RKO (cell line): ENCODE measurements at regions not wholly inside any gene's neighbourhood (a gene's known extent, or its start where the extent isn't known, plus 50 kb on each side); places are given as distances from the start of the nearest gene placed in this dataset.
"Not testable (repeated sequence)": the region's sequence is repeated elsewhere in the genome, so short reads cannot be mapped to it uniquely, and the experiment has no call there.

Experiments used
- DNase-seq: peaks from one replicate; pipeline ENCODE4 v3.0.0-alpha.2; 2016; ENCODE audit warnings: low spot score

GRCh38 chr6:22749696-22750095 lies 180.3 kb downstream of the HDGFL1 start:
- no peak for DNase-seq

GRCh38 chr6:22751223-22751622 lies 181.9 kb downstream of the HDGFL1 start:
- no peak for DNase-seq

- no peak for DNase-seq
These were observed 183.2 kb downstream of the HDGFL1 start for GRCh38 chr6:22752522-22752921.

- no peak for DNase-seq
These were observed 184.7 kb downstream of the HDGFL1 start for GRCh38 chr6:22754061-22754460.

- DNase-seq: no peak
These were observed 186.2 kb downstream of the HDGFL1 start for GRCh38 chr6:22755605-22756004.

- DNase-seq: no peak
These were observed 187.0 kb downstream of the HDGFL1 start for GRCh38 chr6:22756365-22756764.

- DNase-seq: no peak
These were observed 195.1 kb downstream of the HDGFL1 start for GRCh38 chr6:22764496-22764895.

- DNase-seq: no peak
These were observed 195.6 kb downstream of the HDGFL1 start for GRCh38 chr6:22765015-22765414.

GRCh38 chr6:22766979-22767378 lies 197.6 kb downstream of the HDGFL1 start:
- DNase-seq: no peak

- DNase-seq: no peak
These were observed 200.7 kb downstream of the HDGFL1 start for GRCh38 chr6:22770054-22770453.

- DNase-seq: no peak
These were observed 204.8 kb downstream of the HDGFL1 start for GRCh38 chr6:22774129-22774528.

- not testable (repeated sequence) for DNase-seq
These were observed 209.1 kb downstream of the HDGFL1 start for GRCh38 chr6:22778438-22778837.

- no peak for DNase-seq
These were observed 209.7 kb downstream of the HDGFL1 start for GRCh38 chr6:22779062-22779461.

- no peak for DNase-seq
These were observed 214.6 kb downstream of the HDGFL1 start for GRCh38 chr6:22783931-22784330.

GRCh38 chr6:22784601-22785410 lies 215.4 kb downstream of the HDGFL1 start:
- no peak for DNase-seq

- no peak for DNase-seq
These were observed 218.7 kb downstream of the HDGFL1 start for GRCh38 chr6:22788038-22788437.

- DNase-seq: no peak
These were observed 219.9 kb downstream of the HDGFL1 start for GRCh38 chr6:22789315-22789714.

GRCh38 chr6:22794844-22795243 lies 225.5 kb downstream of the HDGFL1 start:
- DNase-seq: no peak

GRCh38 chr6:22800451-22800850 lies 231.1 kb downstream of the HDGFL1 start:
- DNase-seq: no peak

- DNase-seq: no peak
These were observed 232.5 kb downstream of the HDGFL1 start for GRCh38 chr6:22801831-22802230.

- DNase-seq: no peak
These were observed 235.4 kb downstream of the HDGFL1 start for GRCh38 chr6:22804620-22805261.

GRCh38 chr6:22807261-22807660 lies 237.9 kb downstream of the HDGFL1 start:
- DNase-seq: no peak

- DNase-seq: no peak
These were observed 238.5 kb downstream of the HDGFL1 start for GRCh38 chr6:22807818-22808217.

GRCh38 chr6:22808466-22808865 lies 239.1 kb downstream of the HDGFL1 start:
- no peak for DNase-seq
